Loucy (cell line): ENCODE measurements at regions not wholly inside any gene's neighbourhood (a gene's known extent, or its start where the extent isn't known, plus 50 kb on each side); places are given as distances from the start of the nearest gene placed in this dataset.
A peak's percentile ranks its signal among the peaks of the same experiment; 100 is the strongest.

Experiments
- H2AFZ ChIP-seq: fragments of 200-600 bp; sonication (generic); 2 replicates; pipeline ENCODE4 v1.6.0; 2016; ENCODE audit warnings: antibody characterized with exemption, mild to moderate bottlenecking, low read length, moderate library complexity
- H3F3A ChIP-seq: fragments of 200-600 bp; 2 replicates; pipeline ENCODE4 v1.6.0; 2016; ENCODE audit warnings: antibody characterized with exemption, low read depth, mild to moderate bottlenecking
- H3K27me3 ChIP-seq: fragments of 200-600 bp; sonication (generic); 2 replicates; pipeline ENCODE4 v1.6.1; 2014; ENCODE audit warnings: low read length, mild to moderate bottlenecking; ENCODE audit not compliant: insufficient read depth, poor library complexity, severe bottlenecking
- H3K36me3 ChIP-seq: fragments of 200-600 bp; sonication (generic); 2 replicates; pipeline ENCODE4 v1.6.1; 2016; ENCODE audit warnings: low read length; ENCODE audit not compliant: insufficient read depth
- H3K4me1 ChIP-seq: fragments of 200-600 bp; sonication (generic); 2 replicates; pipeline ENCODE4 v1.5.1; 2014; ENCODE audit warnings: low read length, mild to moderate bottlenecking; ENCODE audit not compliant: insufficient read depth, poor library complexity, severe bottlenecking
- H3K4me2 ChIP-seq: fragments of 200-600 bp; sonication (generic); 2 replicates; pipeline ENCODE4 v1.6.0; 2014; ENCODE audit warnings: antibody characterized with exemption, low read length, low read depth, mild to moderate bottlenecking; ENCODE audit not compliant: poor library complexity, severe bottlenecking
- H3K4me3 ChIP-seq: fragments of 200-600 bp; sonication (generic); 2 replicates; pipeline ENCODE4 v1.5.1; 2014; ENCODE audit warnings: low read length, mild to moderate bottlenecking, mixed read lengths; ENCODE audit not compliant: poor library complexity, severe bottlenecking
- H3K79me2 ChIP-seq: fragments of 200-600 bp; sonication (generic); 2 replicates; pipeline ENCODE4 v1.6.1; 2014; ENCODE audit warnings: low read length; ENCODE audit not compliant: insufficient read depth
- H3K9ac ChIP-seq: fragments of 200-600 bp; sonication (generic); 2 replicates; pipeline ENCODE4 v1.6.0; 2014; ENCODE audit warnings: mild to moderate bottlenecking, low read depth, low read length, moderate library complexity; ENCODE audit not compliant: poor library complexity, severe bottlenecking
- H3K9me2 ChIP-seq: fragments of 200-600 bp; sonication (generic); replicated peaks from 2 replicates; pipeline ENCODE4 v1.6.1; 2016; ENCODE audit warnings: low read depth, low read length, mixed read lengths
- H3K9me3 ChIP-seq: fragments of 200-600 bp; sonication (generic); 2 replicates; pipeline ENCODE4 v1.6.1; 2014; ENCODE audit warnings: mild to moderate bottlenecking, antibody characterized with exemption, low read length, low read depth; ENCODE audit not compliant: insufficient read depth
- H4K20me1 ChIP-seq: fragments of 200-600 bp; sonication (generic); 2 replicates; pipeline ENCODE4 v1.6.0; 2014; ENCODE audit warnings: antibody characterized with exemption, low read length, mild to moderate bottlenecking; ENCODE audit not compliant: insufficient read depth, poor library complexity, severe bottlenecking
- CTCF ChIP-seq: fragments of 200-600 bp; sonication (generic); conservative IDR thresholded peaks from 2 replicates; pipeline ENCODE4 v1.5.1; 2014; ENCODE audit warnings: mild to moderate bottlenecking, antibody characterized with exemption, low read length
- EZH2phosphoT487 ChIP-seq: fragments of 200-600 bp; IDR thresholded peaks from 2 replicates; pipeline ENCODE4 v1.6.1; 2018; ENCODE audit warnings: antibody characterized with exemption, mild to moderate bottlenecking, moderate library complexity, borderline replicate concordance

- Histone ChIP-seq H3K79me2 (no peaks in the 10 kb centered on the region), H3K4me1 (no peaks in the 10 kb centered on the region), H3K9me3 (no peaks in the 10 kb centered on the region), H4K20me1 (no peaks in the 10 kb centered on the region), H3K4me3 (no peak overlapping the region), H3K4me2 (no peak overlapping the region), H3K36me3 (no peaks in the 10 kb centered on the region), H3K9me2 (no peaks in the 10 kb centered on the region), H3K9ac (no peak overlapping the region), H3F3A (no peaks in the 10 kb centered on the region), H2AFZ (no peak overlapping the region), H3K27me3 (no peaks in the 10 kb centered on the region)
- TF ChIP-seq CTCF (no peak), EZH2phosphoT487 (no peak)
These were observed 1098.3 kb downstream of the NAALADL2 start for GRCh38 chr3:175957427-175957826.

- H3K36me3 ChIP-seq: no peaks in the 10 kb centered on the region
- H3K9me3 ChIP-seq: no peaks in the 10 kb centered on the region
- no peaks in the 10 kb centered on the region for H4K20me1 ChIP-seq
- no peak overlapping the region for H2AFZ ChIP-seq
- no peak overlapping the region for H3K9ac ChIP-seq
- H3K9me2 ChIP-seq: no peaks in the 10 kb centered on the region
- H3F3A ChIP-seq: no peaks in the 10 kb centered on the region
- H3K4me2 ChIP-seq: no peak overlapping the region
- no peaks in the 10 kb centered on the region for H3K4me1 ChIP-seq
- no peaks in the 10 kb centered on the region for H3K27me3 ChIP-seq
- TF ChIP-seq EZH2phosphoT487: no peak
- 0 out of 2 replicates have a peak, but pooled peaks have one; percentile 21 for TF ChIP-seq CTCF
- H3K4me3 ChIP-seq: no peak overlapping the region
- H3K79me2 ChIP-seq: no peaks in the 10 kb centered on the region
These were observed 1097.8 kb downstream of the NAALADL2 start for GRCh38 chr3:175956964-175957363.

- H3F3A ChIP-seq: no peaks in the 10 kb centered on the region
- H4K20me1 ChIP-seq: no peaks in the 10 kb centered on the region
- no peaks in the 10 kb centered on the region for H3K36me3 ChIP-seq
- H3K4me3 ChIP-seq: no peak overlapping the region
- H3K9ac ChIP-seq: no peak overlapping the region
- H3K27me3 ChIP-seq: no peaks in the 10 kb centered on the region
- TF ChIP-seq CTCF (no peak), EZH2phosphoT487 (no peak)
- H2AFZ ChIP-seq: no peak overlapping the region
- no peaks in the 10 kb centered on the region for H3K4me1 ChIP-seq
- no peak overlapping the region for H3K4me2 ChIP-seq
- no peaks in the 10 kb centered on the region for H3K9me3 ChIP-seq
- H3K79me2 ChIP-seq: no peaks in the 10 kb centered on the region
- no peaks in the 10 kb centered on the region for H3K9me2 ChIP-seq
These were observed 1092.0 kb downstream of the NAALADL2 start for GRCh38 chr3:175951047-175951694.
